Inferior parietal cortex (tissue), 1 donor: ENCODE measurements at regions not wholly inside any gene's neighbourhood (a gene's known extent, or its start where the extent isn't known, plus 50 kb on each side); places are given as distances from the start of the nearest gene placed in this dataset.

Experiments
- DNase-seq: peaks from one replicate; pipeline ENCODE4 v3.0.0-alpha.2; 2016; ENCODE audit errors: extremely low spot score

DNA sequence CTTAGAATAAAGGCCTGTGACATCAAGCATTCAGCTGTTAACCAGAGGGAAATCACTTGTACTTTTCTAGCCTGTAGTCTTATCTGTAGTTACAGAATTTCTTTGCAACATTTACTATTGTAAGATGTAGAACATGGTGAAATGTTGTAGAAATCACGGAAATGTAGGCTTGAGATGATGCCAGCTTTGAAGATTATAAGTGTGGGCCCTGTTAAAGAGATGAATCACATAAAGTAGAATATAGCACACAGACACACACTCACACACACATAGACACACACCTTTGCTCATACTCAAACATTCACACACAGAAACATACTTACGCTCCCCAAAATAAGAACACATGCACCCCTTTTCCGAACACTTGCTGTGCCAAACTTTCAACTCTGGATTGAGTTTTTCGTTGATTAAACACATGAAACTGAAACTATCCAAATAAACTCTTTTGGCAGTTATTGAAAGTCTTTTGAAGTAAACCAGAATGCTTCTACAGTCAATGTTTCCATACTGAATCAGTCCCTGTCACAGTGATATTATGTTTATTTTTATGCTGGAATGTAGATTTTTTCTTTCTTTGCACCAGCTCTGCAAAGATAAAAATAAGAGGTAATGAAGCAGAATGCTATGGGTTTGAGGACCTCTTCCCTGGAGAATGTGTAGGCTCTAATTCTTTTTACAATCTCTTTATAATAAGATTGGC, 230.3 kb upstream of the MEOX2 start:
- DNase-seq, result no peak

DNA sequence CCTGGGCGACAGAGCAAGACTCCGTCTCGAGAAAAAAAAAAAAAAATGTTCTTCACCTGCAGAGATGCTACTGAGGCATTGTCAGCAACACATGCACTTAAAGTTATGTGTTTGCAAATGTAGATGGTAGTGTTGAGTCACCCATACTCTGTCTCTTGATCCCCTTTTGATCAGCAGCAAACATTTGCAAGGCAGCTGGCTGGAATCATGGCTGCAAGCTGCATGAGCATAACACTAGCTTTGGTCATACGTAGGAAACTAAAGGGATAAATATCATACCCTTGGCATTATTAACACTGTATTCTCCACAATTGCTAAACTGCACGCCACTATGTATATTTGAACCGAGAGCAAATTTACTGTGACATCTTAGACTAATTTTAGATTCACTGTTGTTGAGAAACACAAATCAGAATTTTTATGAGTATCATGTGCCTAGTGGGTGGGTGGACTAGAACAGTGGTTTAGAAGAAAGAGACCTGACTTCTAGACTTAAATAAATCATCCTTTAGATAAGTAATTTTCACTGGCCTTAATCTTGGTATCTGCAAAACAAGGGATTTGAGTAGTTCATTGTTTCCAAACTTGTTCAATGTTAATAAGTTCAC, 229.3 kb upstream of the MEOX2 start:
- DNase-seq, result no peak

DNA sequence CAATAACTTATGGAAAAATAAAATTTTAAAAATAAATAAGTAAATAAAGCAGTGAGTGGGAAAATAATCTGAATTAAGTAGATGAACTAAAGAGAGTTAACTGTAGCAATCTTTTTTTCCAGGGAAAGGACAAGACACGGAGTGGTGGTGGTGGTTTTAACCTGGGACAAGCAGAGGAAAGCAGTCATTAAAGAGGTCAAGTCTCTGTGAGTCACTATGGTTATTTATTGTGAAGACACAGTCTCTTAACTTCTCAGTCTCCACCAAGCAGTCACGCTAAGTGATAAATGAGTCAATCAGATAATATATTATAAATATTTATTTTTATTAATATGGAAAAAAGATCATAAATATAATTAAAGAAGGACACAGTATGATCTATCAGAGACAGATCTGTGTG, 228.1 kb upstream of the MEOX2 start:
- no peak for DNase-seq

DNA sequence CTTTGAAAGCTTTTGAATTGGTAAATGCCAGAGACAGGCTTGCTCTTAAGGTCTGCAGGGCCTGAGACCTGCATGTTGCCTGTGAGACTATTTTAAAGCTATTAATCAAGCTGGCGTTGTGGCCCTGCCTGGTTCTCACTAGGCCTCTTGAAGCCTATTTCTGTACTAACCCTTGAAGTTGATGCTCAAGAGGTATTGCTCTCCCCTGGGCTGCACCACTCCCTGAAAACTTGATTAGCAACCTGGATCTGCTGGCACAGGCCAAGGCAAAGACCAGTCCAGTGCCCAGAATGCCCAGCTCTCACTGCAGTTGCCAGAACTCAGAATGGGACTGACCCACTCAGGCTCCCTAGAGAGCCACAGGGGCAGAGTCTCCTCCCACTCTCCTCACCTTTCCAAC, 220.0 kb upstream of the MEOX2 start:
- no peak for DNase-seq

DNA sequence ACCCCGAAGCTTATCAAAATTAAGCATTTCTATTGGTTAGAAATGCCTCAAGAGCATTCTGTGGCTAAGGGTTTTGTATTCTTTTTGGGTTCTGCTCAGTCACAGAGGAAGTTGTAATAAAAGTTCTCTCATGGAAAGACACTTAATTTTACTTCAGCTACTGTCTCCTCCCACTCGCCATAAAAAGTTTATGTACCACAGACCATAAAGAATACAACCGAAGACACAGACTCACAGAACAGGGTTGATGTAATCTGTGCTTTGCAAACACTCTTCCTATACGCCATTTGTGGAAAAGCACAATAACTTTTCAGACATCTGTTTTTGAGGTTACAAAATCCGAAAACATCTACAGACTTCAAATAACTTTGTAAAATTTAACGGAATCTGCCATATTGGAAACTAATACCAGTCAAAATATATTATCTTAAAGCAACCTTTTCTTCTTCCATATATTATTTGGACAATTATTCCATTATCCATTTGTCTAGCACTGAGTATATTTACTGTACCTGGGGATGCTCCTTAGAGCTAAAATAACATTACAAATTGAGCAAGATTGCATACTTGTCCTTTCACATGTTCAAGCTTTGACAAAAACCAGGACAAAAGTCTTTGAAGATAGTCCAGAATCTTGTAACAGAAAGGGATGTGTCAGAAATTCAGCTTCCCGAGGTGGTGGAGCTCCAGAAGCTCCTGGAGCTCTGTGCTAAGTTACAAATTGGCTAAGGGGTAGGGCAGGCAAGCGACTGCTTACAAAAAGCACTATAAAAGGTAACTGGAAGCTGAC, 219.0 kb upstream of the MEOX2 start:
- no peak for DNase-seq

DNA sequence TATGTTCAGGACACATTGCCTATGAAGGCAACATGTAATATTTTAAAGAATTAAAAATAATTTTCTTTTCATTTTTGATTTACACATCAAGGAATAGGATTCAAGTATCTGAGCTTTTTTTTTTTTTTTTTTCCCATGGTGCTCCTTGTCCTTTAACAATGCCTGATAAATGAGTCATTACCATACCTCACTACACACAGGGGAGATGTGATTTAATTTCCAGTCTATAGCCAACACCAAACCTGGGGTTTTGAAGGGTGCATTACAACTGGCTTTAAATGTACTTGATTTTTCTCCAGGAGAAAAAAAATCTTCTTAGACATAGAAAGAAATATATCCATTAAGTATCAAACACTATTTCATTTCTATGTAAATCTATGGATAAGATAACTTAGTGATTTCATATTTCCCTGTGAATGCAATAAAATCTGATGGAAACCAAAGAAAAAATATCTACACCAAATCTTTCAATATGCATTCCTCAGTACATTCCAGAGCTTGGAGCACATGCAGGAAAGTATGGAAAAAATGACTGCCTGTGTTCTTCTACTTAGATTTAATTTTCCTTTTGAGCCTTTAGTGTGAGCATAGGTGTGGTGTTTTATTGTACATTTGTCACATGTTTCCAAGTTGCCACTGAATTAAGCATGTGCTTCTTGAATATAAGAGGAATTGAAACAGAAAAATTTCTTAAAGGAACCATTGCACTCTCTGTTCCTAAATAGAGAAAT, 204.8 kb upstream of the MEOX2 start:
- no peak for DNase-seq

DNA sequence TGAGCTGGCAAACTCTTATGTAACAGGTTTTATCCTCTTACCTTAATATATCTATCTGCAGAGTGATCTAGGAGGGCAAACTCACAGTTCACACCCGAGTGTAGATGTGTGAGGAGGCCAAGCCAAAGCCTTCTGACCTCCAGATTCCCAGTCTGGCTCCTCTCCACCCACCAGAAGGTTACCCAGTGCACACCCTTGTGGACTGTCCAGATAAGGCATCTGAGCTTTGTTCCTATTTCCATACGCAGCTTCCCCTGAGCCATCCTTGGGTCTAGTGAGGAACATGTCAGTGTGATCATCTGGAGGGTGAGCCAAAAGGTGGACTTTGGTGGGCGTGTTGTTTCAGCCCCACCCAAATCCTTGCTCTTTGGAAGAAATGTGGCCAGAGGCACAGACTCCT, 203.0 kb upstream of the MEOX2 start:
- DNase-seq, result no peak

DNA sequence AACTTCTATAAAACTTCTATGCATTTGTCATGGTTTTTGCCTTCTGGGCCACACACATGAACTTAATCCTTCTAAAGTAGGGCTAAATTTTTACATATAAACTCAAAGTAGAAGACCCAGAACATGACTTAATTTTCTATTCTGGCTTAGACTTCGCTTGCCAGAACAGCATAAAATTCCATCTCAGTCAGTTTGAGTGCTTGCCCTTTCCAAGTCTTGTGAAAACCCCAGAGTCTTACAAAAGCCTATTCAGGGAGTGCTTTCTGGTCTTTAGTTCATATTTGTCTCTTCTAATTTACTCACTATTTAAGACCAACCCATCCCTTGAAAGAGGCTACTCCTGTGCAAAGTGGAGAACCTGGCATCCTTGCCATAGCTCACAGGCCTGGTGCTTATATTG, 201.6 kb upstream of the MEOX2 start:
- DNase-seq, result no peak

DNA sequence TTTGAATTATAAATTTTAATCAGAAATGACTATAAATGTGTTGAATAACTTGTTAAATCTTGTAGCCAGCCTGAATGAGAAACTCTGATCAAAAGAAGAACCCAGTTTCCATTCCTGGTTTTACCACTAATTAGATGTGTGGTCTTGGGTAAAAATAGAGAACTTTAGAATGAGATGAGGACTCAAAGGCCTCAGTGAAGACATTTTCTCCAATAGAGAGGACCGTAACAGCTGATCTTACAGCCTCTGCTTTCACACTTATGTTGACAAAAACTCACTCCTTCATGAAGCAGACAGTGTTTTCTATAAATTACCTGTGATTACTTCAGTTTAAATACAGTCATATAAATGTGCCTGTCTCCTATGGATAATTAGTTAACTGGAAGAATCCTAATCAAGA, 200.1 kb upstream of the MEOX2 start:
- no peak for DNase-seq

DNA sequence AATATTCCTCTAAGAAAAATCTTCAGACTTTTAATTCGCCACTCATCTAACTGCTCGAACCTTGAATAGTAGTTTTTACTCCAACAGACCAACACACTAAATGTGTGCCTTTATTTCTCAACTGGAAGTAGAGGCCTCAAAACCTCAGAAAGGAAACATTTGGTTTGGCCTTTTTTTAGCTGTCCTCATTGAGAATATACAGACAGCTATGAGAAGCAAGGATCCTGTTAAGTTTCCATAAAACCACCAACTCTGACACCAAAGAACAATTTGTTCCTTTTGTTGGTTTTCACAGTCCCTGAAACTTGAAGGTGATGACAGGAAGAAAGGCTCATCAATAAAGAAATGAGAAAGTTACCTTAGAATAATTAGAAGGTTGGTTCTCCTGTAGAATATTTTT, 199.2 kb upstream of the MEOX2 start:
- no peak for DNase-seq

DNA sequence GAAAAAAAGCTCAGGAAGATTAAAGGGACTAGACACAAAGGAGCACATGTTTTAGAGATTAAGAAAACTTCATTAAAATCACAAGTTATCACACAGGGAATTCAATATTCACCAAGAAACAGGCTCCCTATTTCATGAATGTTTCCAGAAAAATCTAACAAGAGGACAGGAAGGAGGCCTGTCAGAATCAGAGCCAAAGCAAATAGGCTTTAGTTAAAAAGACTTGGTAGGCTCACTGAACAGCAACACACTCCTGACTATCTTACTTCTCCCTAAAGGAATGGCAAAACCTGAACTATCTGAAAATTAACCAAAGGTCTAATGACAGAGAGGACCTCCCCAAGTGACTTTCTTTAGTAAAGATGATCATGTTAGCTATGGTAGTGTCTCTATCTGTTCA, 188.3 kb upstream of the MEOX2 start:
- DNase-seq, result no peak

DNA sequence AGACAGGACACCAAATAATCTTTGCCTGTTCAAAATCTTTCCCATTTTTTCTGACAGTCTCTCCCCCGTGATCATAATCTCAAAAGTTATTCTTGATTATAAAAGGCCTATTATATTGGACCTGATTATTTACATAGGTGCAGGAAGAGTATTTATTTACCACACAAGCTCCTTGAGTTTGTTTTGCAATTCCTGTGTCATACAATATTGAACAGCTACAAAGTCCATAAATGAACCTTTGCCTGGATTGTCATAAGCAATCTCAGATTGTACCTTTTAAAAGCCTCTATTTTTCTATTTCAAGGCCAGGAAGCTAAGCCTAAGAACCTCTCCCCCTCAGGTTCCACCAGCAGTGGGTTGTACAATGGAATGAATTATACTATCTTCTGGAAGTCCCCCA, 183.9 kb upstream of the MEOX2 start:
- no peak for DNase-seq

DNA sequence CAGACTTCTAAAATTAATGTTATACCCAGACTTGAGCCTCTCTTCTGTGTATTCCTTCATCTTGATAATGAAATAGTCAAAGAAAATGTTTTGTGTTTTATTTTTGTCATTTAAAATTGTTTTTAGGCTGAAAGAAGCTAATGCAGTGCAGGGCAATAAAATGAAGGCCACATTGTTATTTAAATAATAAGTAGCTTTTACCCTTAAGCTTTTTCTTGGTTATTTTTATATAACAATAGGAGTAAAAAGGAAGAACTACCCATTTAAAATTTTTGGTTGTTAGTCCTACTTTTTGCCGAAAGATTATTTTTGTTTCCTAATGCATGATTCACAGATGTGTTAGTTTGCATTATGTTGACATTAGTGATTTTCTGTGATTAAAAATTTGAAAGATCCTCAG, 181.0 kb upstream of the MEOX2 start:
- DNase-seq, result no peak

DNA sequence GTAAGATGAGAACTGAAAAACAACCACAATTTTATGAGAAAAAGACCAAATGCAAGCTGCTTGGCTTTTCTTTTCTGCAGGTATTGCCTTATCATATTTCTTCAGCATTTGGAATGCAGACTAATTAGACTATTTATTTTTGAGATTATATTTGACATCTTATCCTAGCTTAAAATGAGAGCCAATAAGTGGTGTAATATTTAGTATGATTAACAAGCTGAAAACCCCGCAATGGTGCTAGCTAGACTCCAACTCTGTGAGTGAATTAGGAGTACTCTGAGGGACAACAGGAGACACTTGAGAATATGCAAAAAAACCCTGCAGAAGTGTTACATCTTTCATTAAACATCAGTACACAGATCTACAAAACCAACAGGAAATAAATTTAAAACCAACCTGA, 180.3 kb upstream of the MEOX2 start:
- no peak for DNase-seq

DNA sequence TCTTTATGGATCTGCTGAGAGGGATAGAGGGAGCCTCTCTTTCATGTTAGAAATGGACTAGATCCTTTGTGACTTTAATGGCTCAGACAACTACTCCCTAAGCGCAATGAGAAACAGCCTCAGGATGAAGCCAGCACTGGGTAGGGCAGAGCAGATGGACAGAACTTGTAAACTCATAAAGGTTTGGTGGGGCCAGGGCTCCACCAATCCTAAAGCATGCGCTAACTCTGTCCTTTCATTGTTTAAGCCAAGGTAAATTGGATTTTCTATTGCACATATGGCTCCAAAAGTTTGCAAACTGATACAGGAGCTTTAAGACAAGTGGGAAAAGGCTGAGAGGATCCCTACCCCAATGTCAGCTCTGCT, 178.1 kb upstream of the MEOX2 start:
- DNase-seq, result no peak

DNA sequence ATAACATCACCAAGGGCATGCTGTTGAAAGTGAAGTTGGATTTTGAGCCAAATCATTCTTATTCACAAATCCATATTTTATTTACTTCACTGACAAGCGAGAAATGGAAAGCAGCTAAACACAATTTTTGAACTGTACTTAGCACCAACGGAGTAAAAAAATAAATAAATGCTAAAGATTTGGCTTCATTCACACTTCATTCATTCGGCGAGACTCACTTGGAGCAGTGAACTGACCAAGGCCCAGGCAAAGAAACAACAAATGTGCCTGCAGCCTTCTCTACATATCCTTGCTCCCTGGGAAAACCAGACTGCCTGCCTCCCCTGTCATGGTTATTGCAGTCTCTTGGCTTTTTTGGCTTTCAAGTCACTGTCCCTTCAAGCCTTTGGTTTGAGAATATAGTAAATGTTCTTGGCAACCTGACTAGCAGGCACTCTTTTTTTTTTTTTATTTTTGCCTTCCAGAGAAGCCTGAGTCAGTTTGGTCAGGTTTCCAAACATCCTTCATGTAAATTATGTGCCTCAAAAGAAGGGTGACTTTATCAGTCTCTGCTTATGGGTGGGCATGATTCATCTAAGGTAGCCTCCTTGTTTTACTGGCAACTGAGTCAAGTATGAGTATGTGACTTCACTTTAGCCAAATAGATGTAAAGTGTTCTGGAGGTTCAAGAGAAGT, 177.6 kb upstream of the MEOX2 start:
- DNase-seq, result no peak

DNA sequence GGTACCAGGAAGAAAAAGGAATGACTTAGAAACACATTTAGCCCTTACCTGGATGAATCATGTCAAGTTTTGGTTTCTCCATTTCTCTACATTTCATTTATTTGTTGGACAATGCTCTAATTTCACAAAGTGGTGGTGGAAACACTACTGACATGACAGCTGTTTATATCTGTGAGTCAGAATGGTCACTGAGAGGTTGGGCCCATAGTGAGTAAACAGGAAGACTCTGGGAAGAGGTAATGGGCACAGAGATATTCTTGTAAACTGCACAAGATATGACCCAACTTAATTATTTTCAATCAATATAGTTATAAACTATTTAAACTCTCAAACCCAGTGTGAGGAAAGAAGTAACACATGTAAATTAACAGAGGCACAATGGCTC, 176.3 kb upstream of the MEOX2 start:
- DNase-seq, result no peak

DNA sequence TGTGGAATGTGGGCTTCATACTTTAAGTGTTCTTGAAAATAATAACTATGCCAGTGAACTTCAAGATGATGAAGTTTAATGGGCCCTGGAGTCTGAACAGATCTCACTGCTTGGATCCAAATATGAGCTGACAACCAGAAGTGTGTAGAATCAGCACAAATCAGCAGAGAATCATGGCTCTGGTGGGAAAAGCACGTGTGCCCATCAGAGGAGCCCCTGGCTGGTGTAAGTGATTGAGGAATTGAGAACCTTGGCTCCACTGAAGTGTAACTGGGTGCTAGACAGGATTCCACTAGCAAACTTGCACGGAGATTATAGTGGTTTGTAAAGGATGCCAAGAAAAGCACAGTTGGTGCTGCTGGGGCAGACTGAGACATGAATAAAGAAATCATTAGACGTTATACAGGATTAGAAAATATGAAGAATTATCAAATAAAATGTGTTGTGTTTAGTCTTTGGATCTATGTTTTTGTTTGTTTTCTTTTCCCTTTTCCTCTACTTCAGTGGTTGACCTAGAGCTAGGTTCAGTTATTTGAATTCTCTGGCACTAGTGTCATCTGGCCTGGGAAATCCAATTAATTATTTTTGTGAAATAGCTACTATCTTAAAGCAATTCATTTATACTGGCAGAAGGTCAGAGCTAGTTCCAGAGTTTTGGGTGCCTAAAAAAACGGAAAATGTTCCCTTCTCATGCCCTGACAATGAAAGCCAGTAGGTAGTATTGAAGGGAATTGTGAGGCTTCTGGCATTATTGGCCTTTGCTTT, 175.7 kb upstream of the MEOX2 start:
- no peak for DNase-seq

DNA sequence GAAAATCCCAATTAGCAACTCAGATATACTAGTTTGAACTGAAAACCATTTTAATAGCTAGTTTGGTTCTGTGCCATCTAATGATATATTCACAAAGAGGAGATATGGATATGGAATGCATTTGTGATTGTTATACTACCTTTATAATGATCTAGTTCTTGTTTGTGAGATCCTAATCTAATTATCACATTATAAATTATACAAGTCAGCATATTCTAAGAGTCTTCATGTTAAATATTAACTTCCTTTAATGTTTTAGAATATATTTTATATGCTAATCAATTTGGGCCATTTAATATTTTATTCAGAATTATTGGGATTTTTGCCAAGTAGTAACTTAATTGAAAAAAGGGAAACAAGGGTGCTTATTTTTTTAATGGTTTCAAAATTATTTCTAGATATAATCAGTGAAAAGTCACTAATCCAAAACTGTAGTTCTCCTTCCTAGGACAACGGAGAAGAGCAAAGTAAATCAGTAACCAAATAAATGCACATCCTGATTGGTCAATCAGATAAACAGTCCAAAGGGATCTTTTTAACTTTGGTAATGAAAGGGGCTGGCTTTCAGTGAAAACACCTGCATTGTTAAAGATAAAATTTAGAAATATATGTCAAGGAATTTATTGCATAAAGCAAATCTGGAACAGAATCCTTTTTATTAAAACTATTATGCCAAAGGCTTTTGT, 173.9 kb upstream of the MEOX2 start:
- no peak for DNase-seq

DNA sequence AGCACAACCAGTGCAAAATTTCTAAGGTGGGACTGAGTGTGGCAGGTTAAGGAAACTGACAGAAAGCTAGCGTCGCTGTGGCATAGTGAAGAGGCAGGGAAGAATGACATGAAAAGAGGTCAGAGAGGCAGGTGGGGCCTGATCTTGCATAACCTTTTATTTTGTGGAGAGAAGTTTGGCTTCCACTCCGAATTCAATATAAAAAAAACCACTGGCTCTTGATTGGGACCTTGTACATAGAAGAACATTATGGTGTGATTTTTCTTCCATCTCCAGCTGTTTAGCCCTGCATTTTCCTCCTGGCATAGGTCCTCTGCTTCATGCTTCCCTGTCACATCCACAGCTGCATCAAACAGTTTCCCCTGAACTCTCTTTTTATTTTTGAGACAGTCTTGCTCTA, 170.5 kb upstream of the MEOX2 start:
- DNase-seq, result no peak

DNA sequence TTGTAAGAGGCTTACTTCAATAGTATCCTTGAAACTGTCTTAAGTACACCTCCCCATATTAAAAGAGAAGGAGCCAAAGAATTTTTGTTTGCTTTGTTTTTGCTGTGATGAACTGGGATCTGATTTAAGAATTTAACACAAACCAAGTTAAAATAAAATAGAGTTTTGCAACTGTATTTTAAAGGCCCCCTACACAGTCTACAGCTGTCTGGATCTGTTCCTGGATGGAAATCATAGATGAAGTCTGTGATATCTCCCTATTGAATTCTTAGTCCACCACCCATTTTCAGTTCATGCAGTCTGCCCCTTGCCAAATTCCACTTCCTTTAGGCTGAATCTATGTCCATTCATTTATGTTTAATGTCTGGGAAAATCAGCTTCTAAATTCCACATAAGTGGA, 169.8 kb upstream of the MEOX2 start:
- DNase-seq, result no peak
